ENCODE measurements at regions not wholly inside any gene's neighbourhood (a gene's known extent, or its start where the extent isn't known, plus 50 kb on each side); places are given as distances from the start of the nearest gene placed in this dataset.

DNA sequence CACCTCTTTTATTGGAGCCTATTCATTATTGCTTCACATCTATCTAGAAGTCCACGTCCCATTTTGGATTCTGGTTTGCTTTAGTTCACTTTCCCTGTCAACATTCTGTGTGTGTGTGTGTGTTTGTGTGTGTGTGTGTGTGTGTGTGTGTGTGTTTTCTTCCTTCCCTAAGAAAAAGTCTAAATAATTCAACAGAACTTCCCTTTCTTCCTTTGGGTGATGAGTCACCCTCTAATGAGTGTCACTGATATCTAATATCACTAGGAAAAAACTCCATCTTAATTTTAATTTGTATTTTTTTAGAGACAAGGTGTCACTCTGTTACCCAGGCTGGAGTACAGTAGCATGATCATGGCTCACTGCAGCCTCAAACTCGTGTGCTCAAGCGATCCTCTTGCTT lies 234.2 kb downstream of the TTC8 start:
- no CpG with 5 or more reads among the region's 3 CpGs for WGBS (ENCODE audit: insufficient coverage, insufficient read length)
- Histone ChIP-seq H3K4me1 (ENCODE audit: control insufficient read depth, insufficient read depth, low read length) (no peaks in the 10 kb centered on the region), H3K27me3 (ENCODE audit: control insufficient read depth, insufficient read depth, low read length) (no peaks in the 10 kb centered on the region), H3K36me3 (ENCODE audit: control insufficient read depth, insufficient read depth, low read length) (no peaks in the 10 kb centered on the region), H3K4me3 (ENCODE audit: low read length) (no peak overlapping the region), H3K9me3 (ENCODE audit: control insufficient read depth, insufficient read depth, low read length) (no peaks in the 10 kb centered on the region), H3K27ac (ENCODE audit: low read length) (no peak overlapping the region)
- no peak for DNase-seq (ENCODE audit: low read depth, low spot score)

DNA sequence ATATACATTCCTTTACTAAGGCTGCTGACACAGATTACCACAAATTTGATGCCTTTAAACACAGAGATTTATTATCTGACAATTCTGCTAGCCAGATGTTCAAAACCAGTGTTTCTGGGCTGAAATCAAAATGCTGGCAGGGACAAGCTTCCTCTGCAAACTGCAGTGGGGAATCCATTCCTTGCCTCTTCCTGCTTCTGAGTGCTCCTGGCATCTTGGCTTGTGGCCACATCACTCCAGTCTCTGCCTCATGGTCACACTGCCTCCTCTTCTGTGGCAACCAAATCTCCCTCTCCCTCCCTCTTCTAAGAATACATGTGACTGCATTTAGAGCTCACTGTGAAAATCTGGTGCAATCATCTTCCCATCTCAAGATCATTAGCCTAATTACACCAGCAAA lies 235.7 kb downstream of the TTC8 start:
- no peaks in the 10 kb centered on the region for H3K9me3 ChIP-seq (ENCODE audit: control insufficient read depth, insufficient read depth, low read length)
- no peak for DNase-seq (ENCODE audit: low read depth, low spot score)
- H3K27ac ChIP-seq (ENCODE audit: low read length) = no peak overlapping the region
- no peaks in the 10 kb centered on the region for H3K4me1 ChIP-seq (ENCODE audit: control insufficient read depth, insufficient read depth, low read length)
- no peak overlapping the region for H3K4me3 ChIP-seq (ENCODE audit: low read length)
- no peaks in the 10 kb centered on the region for H3K27me3 ChIP-seq (ENCODE audit: control insufficient read depth, insufficient read depth, low read length)
- no peaks in the 10 kb centered on the region for H3K36me3 ChIP-seq (ENCODE audit: control insufficient read depth, insufficient read depth, low read length)

DNA sequence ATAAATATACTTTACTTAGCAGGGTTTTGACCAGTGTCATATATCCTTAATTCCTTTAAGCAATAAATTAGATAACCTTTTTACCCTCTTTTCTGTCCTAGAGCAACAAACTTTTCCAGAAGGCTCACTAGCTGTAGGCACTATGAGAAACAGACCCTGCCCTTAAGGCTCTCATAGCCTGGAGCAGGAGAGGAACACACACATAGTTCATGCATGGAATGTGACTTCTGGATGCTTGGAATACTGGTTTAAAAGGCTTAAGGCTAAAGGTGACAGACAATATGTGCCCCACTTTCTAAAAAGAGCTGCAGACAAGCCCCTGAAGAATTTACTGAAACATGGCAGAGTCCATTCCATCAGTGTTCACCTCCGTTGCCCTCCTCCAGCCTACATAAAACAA lies 237.2 kb downstream of the TTC8 start:
- no peak overlapping the region for H3K4me3 ChIP-seq (ENCODE audit: low read length)
- no peaks in the 10 kb centered on the region for H3K9me3 ChIP-seq (ENCODE audit: control insufficient read depth, insufficient read depth, low read length)
- H3K27ac ChIP-seq (ENCODE audit: low read length) = no peak overlapping the region
- H3K36me3 ChIP-seq (ENCODE audit: control insufficient read depth, insufficient read depth, low read length) = no peaks in the 10 kb centered on the region
- H3K4me1 ChIP-seq (ENCODE audit: control insufficient read depth, insufficient read depth, low read length) = no peaks in the 10 kb centered on the region
- no CpG with 5 or more reads among the region's 1 CpG for WGBS (ENCODE audit: insufficient coverage, insufficient read length)
- H3K27me3 ChIP-seq (ENCODE audit: control insufficient read depth, insufficient read depth, low read length) = no peaks in the 10 kb centered on the region
- DNase-seq (ENCODE audit: low read depth, low spot score) = no peak

DNA sequence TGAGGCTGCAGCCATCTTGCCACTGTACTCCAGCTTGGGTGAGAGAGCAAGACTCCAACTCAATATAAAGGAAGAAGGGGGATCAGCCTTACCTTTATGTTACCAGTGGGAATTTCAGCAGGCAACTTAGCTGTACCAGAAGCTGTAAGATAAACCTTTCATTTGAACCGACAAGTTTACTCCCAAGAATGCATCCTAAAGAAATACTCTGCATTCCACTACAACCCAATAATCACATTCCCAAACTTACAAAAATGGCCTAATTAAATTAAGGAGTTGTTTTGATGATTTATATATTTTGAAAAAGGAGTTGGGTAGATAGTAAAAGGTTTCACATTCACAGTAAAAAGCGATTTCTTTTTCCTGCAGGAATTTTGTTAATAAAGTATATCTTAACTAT lies 241.4 kb downstream of the TTC8 start:
- WGBS (ENCODE audit: insufficient coverage, insufficient read length) = 100% methylated on average over 1 of the region's 2 CpGs

DNA sequence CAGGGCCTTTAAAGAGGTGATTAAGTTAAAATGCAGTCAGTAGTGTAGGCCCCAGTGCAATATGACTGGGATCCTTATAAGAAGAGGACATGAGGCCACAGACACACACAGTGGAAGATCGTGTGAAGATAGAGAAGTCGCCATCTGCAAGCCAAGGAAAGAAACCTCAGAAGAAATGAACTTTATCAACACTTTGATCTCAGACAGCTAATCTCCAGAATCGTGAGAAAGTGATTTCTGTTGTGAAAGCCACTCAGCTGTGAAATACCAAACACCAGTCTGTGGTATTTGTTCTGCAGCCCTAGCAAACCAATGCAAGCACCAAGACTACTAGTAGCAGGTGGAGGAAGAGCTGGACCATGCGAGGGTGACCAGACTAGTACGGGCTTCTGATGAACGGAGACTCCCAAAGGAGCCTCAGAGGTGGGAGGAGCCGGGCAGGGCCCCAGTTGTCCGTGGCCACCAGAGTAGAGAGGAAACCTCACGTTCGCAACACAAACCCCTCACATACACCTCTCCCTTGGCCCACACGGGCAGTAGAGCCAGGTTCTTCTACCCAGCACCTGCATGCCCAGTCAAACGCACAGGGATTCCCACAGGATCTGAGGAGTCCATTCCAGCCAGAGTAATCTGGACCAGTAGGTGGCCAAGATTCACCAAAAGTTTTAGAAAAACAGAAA lies 243.0 kb downstream of the TTC8 start:
- Histone ChIP-seq H3K27me3 (ENCODE audit: control insufficient read depth, insufficient read depth, low read length) (no peaks in the 10 kb centered on the region), H3K36me3 (ENCODE audit: control insufficient read depth, insufficient read depth, low read length) (no peaks in the 10 kb centered on the region), H3K4me1 (ENCODE audit: control insufficient read depth, insufficient read depth, low read length) (0 out of 2 replicates have a peak, but pooled peaks cover 1% of the 10 kb centered on the region), H3K9me3 (ENCODE audit: control insufficient read depth, insufficient read depth, low read length) (no peaks in the 10 kb centered on the region), H3K27ac (ENCODE audit: low read length) (no peak overlapping the region), H3K4me3 (ENCODE audit: low read length) (no peak overlapping the region)
- no peak for DNase-seq (ENCODE audit: low read depth, low spot score)
- WGBS (ENCODE audit: insufficient coverage, insufficient read length) = no CpG with 5 or more reads among the region's 12 CpGs

More for the DNA sequence above, 241.4 kb downstream of the TTC8 start:
- no peak for DNase-seq (ENCODE audit: low read depth, low spot score)
- no peak overlapping the region for H3K27ac ChIP-seq (ENCODE audit: low read length)
- H3K36me3 ChIP-seq (ENCODE audit: control insufficient read depth, insufficient read depth, low read length) = no peaks in the 10 kb centered on the region
- H3K4me1 ChIP-seq (ENCODE audit: control insufficient read depth, insufficient read depth, low read length) = 0 out of 2 replicates have a peak, but pooled peaks cover 1% of the 10 kb centered on the region
- no peaks in the 10 kb centered on the region for H3K9me3 ChIP-seq (ENCODE audit: control insufficient read depth, insufficient read depth, low read length)
- H3K27me3 ChIP-seq (ENCODE audit: control insufficient read depth, insufficient read depth, low read length) = no peaks in the 10 kb centered on the region
- H3K4me3 ChIP-seq (ENCODE audit: low read length) = no peak overlapping the region

DNA sequence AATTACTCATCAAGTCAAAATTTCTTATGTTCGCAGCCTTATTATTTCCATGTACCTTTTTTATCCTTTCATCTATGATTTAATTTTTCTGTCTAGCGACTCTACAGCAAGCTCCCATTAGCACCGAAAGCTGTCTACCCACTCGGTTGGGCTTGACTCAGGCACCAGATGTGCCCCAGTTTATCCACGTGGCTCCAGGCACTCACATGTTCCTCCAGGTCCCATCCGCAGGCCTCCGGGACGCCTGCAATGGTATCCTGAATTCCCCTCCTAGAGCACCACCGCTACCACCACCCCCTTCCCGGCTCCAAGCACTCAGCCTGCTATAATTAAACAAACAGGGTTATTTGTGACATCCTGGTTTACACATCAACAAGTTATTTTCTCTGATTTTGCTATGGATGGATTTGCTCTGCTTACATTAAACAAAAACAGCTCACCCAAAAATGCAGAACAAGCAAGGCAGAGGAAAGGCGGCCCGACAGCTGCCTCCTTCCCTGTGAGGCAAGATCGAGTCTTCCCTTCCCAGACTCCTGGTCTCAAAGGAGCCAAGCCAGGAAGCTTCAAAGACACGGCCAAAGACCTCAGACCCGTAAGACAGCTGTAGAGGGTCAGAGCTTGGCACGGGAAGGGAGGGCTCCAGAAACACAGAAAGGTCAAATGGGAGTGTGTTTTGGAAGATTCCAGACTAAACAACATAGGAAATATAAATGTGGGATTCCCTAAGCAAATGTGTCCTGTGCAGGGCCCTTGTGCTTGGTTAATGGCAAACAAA lies 253.8 kb downstream of the TTC8 start:
- Histone ChIP-seq H3K4me1 (ENCODE audit: control insufficient read depth, insufficient read depth, low read length) (no peaks in the 10 kb centered on the region), H3K36me3 (ENCODE audit: control insufficient read depth, insufficient read depth, low read length) (no peaks in the 10 kb centered on the region), H3K9me3 (ENCODE audit: control insufficient read depth, insufficient read depth, low read length) (no peaks in the 10 kb centered on the region), H3K27ac (ENCODE audit: low read length) (no peak overlapping the region), H3K27me3 (ENCODE audit: control insufficient read depth, insufficient read depth, low read length) (no peaks in the 10 kb centered on the region), H3K4me3 (ENCODE audit: low read length) (no peak overlapping the region)
- no peak for DNase-seq (ENCODE audit: low read depth, low spot score)
- no CpG with 5 or more reads among the region's 16 CpGs for WGBS (ENCODE audit: insufficient coverage, insufficient read length)

DNA sequence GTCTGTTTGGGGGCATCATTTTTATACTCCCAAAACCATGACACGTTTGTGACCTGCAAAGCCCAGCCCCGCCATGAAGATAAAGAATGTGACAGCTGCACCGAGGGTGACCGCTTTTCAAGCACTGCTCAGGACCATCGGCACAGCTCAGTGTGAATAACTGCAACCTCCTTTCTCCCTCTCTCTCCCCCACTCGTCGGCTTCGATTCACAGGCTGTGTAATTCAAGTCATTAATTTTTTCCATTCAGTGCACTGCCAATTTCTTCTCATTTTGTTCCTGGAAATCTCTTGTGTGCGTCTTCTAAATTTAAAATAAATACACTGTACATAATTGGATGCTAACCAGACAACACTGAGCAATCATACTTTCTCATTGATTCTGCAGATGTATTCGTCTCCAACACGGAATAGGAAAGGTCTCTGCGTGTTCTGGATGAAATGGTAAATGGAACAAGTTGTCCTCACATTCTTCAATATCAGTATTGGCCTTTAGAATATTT lies 260.8 kb downstream of the TTC8 start:
- no CpG with 5 or more reads among the region's 12 CpGs for WGBS (ENCODE audit: insufficient coverage, insufficient read length)

DNA sequence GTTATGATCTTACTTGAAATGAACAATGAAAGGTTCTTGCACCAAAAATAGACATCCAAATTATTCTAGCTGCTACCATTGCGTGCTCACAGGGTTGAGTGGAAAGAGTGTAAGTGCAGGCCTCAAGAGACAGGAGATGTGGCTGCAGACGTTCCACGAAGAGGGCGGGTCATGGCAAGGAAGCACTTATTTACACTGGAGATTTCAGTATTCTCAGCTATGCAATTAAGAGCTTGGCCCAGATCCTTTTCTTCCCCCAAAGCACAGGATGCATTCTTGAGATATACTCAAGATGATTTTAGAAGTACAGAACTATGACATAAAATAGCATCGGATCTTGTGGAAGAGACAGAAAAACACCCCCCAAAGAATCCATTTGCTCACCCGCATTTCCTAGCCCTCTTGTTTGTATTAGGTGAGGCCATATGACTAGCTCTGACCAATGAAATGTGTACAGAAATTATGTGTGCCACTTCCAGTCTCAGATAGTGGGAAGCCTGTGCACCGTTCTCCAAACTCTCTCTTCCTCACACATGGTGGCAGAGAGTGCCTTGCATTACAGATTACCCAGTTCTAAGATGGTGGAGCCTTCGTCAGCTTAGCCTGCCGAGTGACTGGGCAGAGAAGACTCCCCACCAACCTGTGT lies 261.4 kb downstream of the TTC8 start:
- DNase-seq (ENCODE audit: low read depth, low spot score) = no peak
- no peaks in the 10 kb centered on the region for H3K27me3 ChIP-seq (ENCODE audit: control insufficient read depth, insufficient read depth, low read length)

More for the DNA sequence above, 260.8 kb downstream of the TTC8 start:
- Histone ChIP-seq H3K9me3 (ENCODE audit: control insufficient read depth, insufficient read depth, low read length) (no peaks in the 10 kb centered on the region), H3K4me3 (ENCODE audit: low read length) (no peak overlapping the region), H3K27me3 (ENCODE audit: control insufficient read depth, insufficient read depth, low read length) (no peaks in the 10 kb centered on the region), H3K36me3 (ENCODE audit: control insufficient read depth, insufficient read depth, low read length) (no peaks in the 10 kb centered on the region), H3K27ac (ENCODE audit: low read length) (no peak overlapping the region), H3K4me1 (ENCODE audit: control insufficient read depth, insufficient read depth, low read length) (no peaks in the 10 kb centered on the region)
- DNase-seq (ENCODE audit: low read depth, low spot score) = no peak

DNA sequence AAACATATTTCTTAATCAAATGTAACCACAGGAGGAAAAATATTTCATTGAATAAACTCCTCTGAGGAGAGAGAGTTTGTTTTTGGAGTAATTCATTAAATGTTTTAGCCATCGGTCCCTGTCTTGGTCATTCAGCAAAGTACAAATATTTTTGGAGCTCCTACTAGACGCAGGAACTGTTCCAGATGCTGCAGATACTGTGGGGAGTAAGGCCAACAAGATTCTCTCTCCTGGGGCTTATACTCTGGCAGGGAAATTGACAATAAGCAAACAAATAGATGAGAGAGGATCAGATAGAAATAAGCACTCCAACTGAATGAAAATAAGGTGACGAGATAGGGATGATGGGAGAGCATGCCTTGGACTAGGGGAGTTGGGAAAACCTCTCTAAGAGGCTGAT lies 264.1 kb downstream of the TTC8 start:
- Histone ChIP-seq H3K9me3 (ENCODE audit: control insufficient read depth, insufficient read depth, low read length) (no peaks in the 10 kb centered on the region), H3K4me3 (ENCODE audit: low read length) (no peak overlapping the region), H3K27me3 (ENCODE audit: control insufficient read depth, insufficient read depth, low read length) (no peaks in the 10 kb centered on the region; the same call in 1 of the 2 replicates), H3K36me3 (ENCODE audit: control insufficient read depth, insufficient read depth, low read length) (no peaks in the 10 kb centered on the region), H3K4me1 (ENCODE audit: control insufficient read depth, insufficient read depth, low read length) (no peaks in the 10 kb centered on the region), H3K27ac (ENCODE audit: low read length) (no peak overlapping the region)
- DNase-seq (ENCODE audit: low read depth, low spot score) = no peak
- no CpG with 5 or more reads among the region's 3 CpGs for WGBS (ENCODE audit: insufficient coverage, insufficient read length)

More for the DNA sequence above, 261.4 kb downstream of the TTC8 start:
- no peaks in the 10 kb centered on the region for H3K36me3 ChIP-seq (ENCODE audit: control insufficient read depth, insufficient read depth, low read length)
- H3K9me3 ChIP-seq (ENCODE audit: control insufficient read depth, insufficient read depth, low read length) = no peaks in the 10 kb centered on the region
- H3K4me3 ChIP-seq (ENCODE audit: low read length) = no peak overlapping the region
- no CpG with 5 or more reads among the region's 9 CpGs for WGBS (ENCODE audit: insufficient coverage, insufficient read length)
- H3K27ac ChIP-seq (ENCODE audit: low read length) = no peak overlapping the region
- H3K4me1 ChIP-seq (ENCODE audit: control insufficient read depth, insufficient read depth, low read length) = no peaks in the 10 kb centered on the region

DNA sequence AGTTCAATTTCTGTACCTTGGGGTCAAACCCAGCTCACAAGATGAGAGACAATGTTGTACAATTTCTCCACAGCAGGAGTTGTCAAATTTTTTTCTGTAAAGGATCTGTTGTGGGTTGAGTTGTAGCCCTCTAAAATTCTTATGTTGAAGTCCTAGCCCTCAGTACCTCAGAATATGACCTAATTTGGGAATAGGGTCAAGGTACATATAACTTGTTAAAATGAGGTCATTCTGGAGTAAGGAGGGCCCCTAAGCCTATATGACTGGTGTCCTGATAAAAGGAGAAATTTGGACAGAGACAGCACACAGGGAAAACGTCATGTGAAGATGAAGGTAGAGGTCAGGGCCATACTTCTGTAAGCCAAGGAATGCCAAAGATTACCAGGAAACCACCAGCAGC lies 264.9 kb downstream of the TTC8 start:
- Histone ChIP-seq H3K36me3 (ENCODE audit: control insufficient read depth, insufficient read depth, low read length) (no peaks in the 10 kb centered on the region), H3K27ac (ENCODE audit: low read length) (no peak overlapping the region), H3K27me3 (ENCODE audit: control insufficient read depth, insufficient read depth, low read length) (no peaks in the 10 kb centered on the region; the same call in 1 of the 2 replicates), H3K9me3 (ENCODE audit: control insufficient read depth, insufficient read depth, low read length) (no peaks in the 10 kb centered on the region), H3K4me1 (ENCODE audit: control insufficient read depth, insufficient read depth, low read length) (no peaks in the 10 kb centered on the region), H3K4me3 (ENCODE audit: low read length) (no peak overlapping the region)
- no CpG with 5 or more reads among the region's 1 CpG for WGBS (ENCODE audit: insufficient coverage, insufficient read length)
- DNase-seq (ENCODE audit: low read depth, low spot score) = no peak
